ENCODE measurements at regions not wholly inside any gene's neighbourhood (a gene's known extent, or its start where the extent isn't known, plus 50 kb on each side); places are given as distances from the start of the nearest gene placed in this dataset.

- DNase-seq = no peak
These were observed 234.1 kb upstream of the BMP2 start for GRCh38 chr20:6533351-6533750.

- no peak for DNase-seq
These were observed 236.6 kb upstream of the BMP2 start for GRCh38 chr20:6530779-6531315.

GRCh38 chr20:6530254-6530653 is 237.2 kb upstream of the BMP2 start:
- DNase-seq = no peak

- no peak for DNase-seq
These were observed 241.8 kb upstream of the BMP2 start for GRCh38 chr20:6525447-6526303.

GRCh38 chr20:6524305-6524704 is 243.2 kb upstream of the BMP2 start:
- no peak for DNase-seq

- DNase-seq = no peak
These were observed 247.9 kb upstream of the BMP2 start for GRCh38 chr20:6519556-6519955.

GRCh38 chr20:6515261-6515660 is 252.2 kb upstream of the BMP2 start:
- no peak for DNase-seq

- no peak for DNase-seq
These were observed 253.9 kb upstream of the BMP2 start for GRCh38 chr20:6513599-6513998.

- no peak for DNase-seq
These were observed 258.1 kb upstream of the BMP2 start for GRCh38 chr20:6509374-6509773.

- no peak for DNase-seq
These were observed 260.6 kb upstream of the BMP2 start for GRCh38 chr20:6506906-6507305.

- DNase-seq = no peak
These were observed 262.7 kb upstream of the BMP2 start for GRCh38 chr20:6504826-6505225.

- no peak for DNase-seq
These were observed 263.3 kb upstream of the BMP2 start for GRCh38 chr20:6504179-6504578.

GRCh38 chr20:6502999-6503398 is 264.5 kb upstream of the BMP2 start:
- DNase-seq = no peak

GRCh38 chr20:6502219-6502618 is 265.3 kb upstream of the BMP2 start:
- DNase-seq = no peak

GRCh38 chr20:6501061-6501460 is 266.4 kb upstream of the BMP2 start:
- DNase-seq = no peak

GRCh38 chr20:6499566-6499965 is 267.9 kb upstream of the BMP2 start:
- DNase-seq = no peak

- no peak for DNase-seq
These were observed 270.6 kb upstream of the BMP2 start for GRCh38 chr20:6496874-6497273.

GRCh38 chr20:6495907-6496306 is 271.6 kb upstream of the BMP2 start:
- DNase-seq = no peak

- no peak for DNase-seq
These were observed 275.0 kb upstream of the BMP2 start for GRCh38 chr20:6492271-6493055.

- DNase-seq = no peak
These were observed 276.6 kb upstream of the BMP2 start for GRCh38 chr20:6490849-6491248.

- no peak for DNase-seq
These were observed 277.9 kb upstream of the BMP2 start for GRCh38 chr20:6489361-6490171.

- no peak for DNase-seq
These were observed 282.1 kb upstream of the BMP2 start for GRCh38 chr20:6485351-6485750.

- no peak for DNase-seq
These were observed 283.8 kb upstream of the BMP2 start for GRCh38 chr20:6483727-6484126.

Data from RPMI8226 (cell line).